Right lobe of liver (tissue), 6 donors: ENCODE measurements at regions not wholly inside any gene's neighbourhood (a gene's known extent, or its start where the extent isn't known, plus 50 kb on each side); places are given as distances from the start of the nearest gene placed in this dataset.

Experiments used
- ATAC-seq, 4 donors: fragments of 200-7000 bp; cut with Tn5 transposase; one replicate each; pipeline ENCODE4 v1.9.1; 2020; ENCODE audit warnings: mild to moderate bottlenecking in 4 of 4, moderate library complexity in 4 of 4
- DNase-seq, 3 donors: peaks; one replicate each; pipeline ENCODE4 v3.0.0-alpha.2; 2020
- H3K27ac ChIP-seq, 3 donors: fragments of 200-600 bp; one replicate each; pipeline ENCODE4 v1.8.0; 2022
- H3K27me3 ChIP-seq, 2 donors: fragments of 200-600 bp; one replicate each; pipeline ENCODE4 v1.8.0; 2022
- H3K36me3 ChIP-seq, 4 donors: fragments of 200-600 bp; sonication (generic) in 1 of 4; one replicate each; pipeline versions ENCODE4 v1.5.1 to v1.8.0; 2017 to 2022; ENCODE audit warnings: control low read depth in 1 of 4
- H3K4me1 ChIP-seq, 4 donors: fragments of 200-600 bp; sonication (generic) in 1 of 4; one replicate each; pipeline versions ENCODE4 v1.5.1 to v1.8.0; 2017 to 2022; ENCODE audit warnings: control low read depth in 1 of 4
- H3K4me3 ChIP-seq, 3 donors: fragments of 200-600 bp; one replicate each; pipeline ENCODE4 v1.8.0; 2022
- H3K9me3 ChIP-seq, 4 donors: fragments of 200-600 bp; sonication (generic) in 1 of 4; one replicate each; pipeline versions ENCODE4 v1.5.1 to v1.8.0; 2017 to 2022; ENCODE audit warnings: control low read depth in 1 of 4
- CTCF ChIP-seq, 4 donors: fragments of 200-600 bp in 3 of 4; fragments of 450-650 bp in 1 of 4; IDR thresholded peaks; one replicate each; pipeline versions ENCODE4 v1.5.1 to v1.8.0; 2016 to 2022; ENCODE audit warnings: antibody characterized with exemption in 4 of 4, mild to moderate bottlenecking in 2 of 4
- POLR2A ChIP-seq: fragments of 450-650 bp; IDR thresholded peaks from one replicate; pipeline ENCODE4 v1.6.1; 2017; ENCODE audit warnings: antibody characterized with exemption, mild to moderate bottlenecking
- WGBS: methylation state at CpG from one replicate; pipeline ENCODE4 v1.1.6; 2018; ENCODE audit warnings: low coverage, low lambda C conversion rate; ENCODE audit not compliant: insufficient coverage; ENCODE audit errors: missing lambda C conversion rate; 5-methylcytosine and 5-hydroxymethylcytosine counted together
- intact Hi-C, 2 donors: fragments of 100-400 bp; cut with DNase I; formaldehyde crosslinking; loops; one replicate each; pipeline versions ENCODE4 v1.11.2 to v1.14.1; 2022
- donor health status: DM: no; HTN: yes; CAD: no.
- donor health status: DM: no; HTN: no; CAD: no.
- donor health status: DM: no; HTN: no; CAD: no.
- donor health status: DM: no; HTN: yes; CAD: no.
- donor health status: DM: no; HTN: yes; CAD: no.

GRCh38 chr6:144753023-144753705, 468.0 kb downstream of the UTRN start:
- WGBS, result 95% methylated on average over 2 of the region's 2 CpGs
- no peaks in the 10 kb centered on the region for H3K4me1 ChIP-seq
- no peak overlapping the region for H3K4me3 ChIP-seq
- H3K9me3 ChIP-seq, result no peaks in the 10 kb centered on the region
- intact Hi-C loops, result no loop called here
- no peak for TF ChIP-seq CTCF (IDR thresholded peaks at IDR 0.05)
- TF ChIP-seq POLR2A, result no peak
- H3K27me3 ChIP-seq, result no peaks in the 10 kb centered on the region
- peaks cover 0 to 22% (median 3%) of the 10 kb centered on the region in 4 donors for H3K36me3 ChIP-seq
- DNase-seq (no peak), ATAC-seq (peak in 1 of 4 donors; percentile 51)
- H3K27ac ChIP-seq, result no peak overlapping the region

DNA sequence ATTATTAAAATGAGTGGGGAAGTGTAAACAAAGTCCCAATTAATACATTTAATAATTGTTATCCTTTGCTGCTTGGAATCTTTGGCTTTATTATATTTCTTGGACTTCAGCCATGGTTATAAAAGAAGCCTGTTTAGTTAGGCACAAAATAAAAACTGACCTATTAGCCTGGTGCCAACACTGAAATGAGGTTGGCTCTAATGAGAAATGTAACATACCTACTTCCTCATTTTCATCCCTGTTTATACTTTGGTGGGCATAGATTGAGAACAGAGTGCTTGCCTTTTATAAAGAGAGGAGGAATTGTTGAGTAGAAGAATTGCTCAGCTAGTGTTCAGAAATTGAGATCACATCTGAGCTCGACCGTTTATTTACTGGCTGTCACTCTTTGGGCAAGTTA, 471.3 kb downstream of the UTRN start:
- intact Hi-C loops, result no loop called here
- Histone ChIP-seq H3K4me1 (no peaks in the 10 kb centered on the region), H3K4me3 (no peak overlapping the region), H3K9me3 (no peaks in the 10 kb centered on the region), H3K36me3 (peaks cover 0 to 16% (median 2%) of the 10 kb centered on the region in 4 donors), H3K27me3 (no peaks in the 10 kb centered on the region), H3K27ac (no peak overlapping the region)
- DNase-seq (no peak), ATAC-seq (no peak)
- 51% methylated on average over 2 of the region's 2 CpGs for WGBS
- TF ChIP-seq CTCF (IDR thresholded peaks at IDR 0.05) (no peak), POLR2A (no peak)

- ATAC-seq (no peak), DNase-seq (no peak)
- H3K4me3 ChIP-seq, result no peak overlapping the region
- H3K27me3 ChIP-seq, result no peaks in the 10 kb centered on the region
- intact Hi-C loops, result no loop called here
- WGBS, result 76% methylated on average over 3 of the region's 3 CpGs
- H3K4me1 ChIP-seq, result no peaks in the 10 kb centered on the region
- no peak overlapping the region for H3K27ac ChIP-seq
- peaks cover 0 to 9% (median 0%) of the 10 kb centered on the region in 4 donors for H3K36me3 ChIP-seq
- TF ChIP-seq POLR2A (no peak), CTCF (IDR thresholded peaks at IDR 0.05) (no peak)
- H3K9me3 ChIP-seq, result no peaks in the 10 kb centered on the region
Measured at GRCh38 chr6:144757299-144757698, 472.2 kb downstream of the UTRN start.

DNA sequence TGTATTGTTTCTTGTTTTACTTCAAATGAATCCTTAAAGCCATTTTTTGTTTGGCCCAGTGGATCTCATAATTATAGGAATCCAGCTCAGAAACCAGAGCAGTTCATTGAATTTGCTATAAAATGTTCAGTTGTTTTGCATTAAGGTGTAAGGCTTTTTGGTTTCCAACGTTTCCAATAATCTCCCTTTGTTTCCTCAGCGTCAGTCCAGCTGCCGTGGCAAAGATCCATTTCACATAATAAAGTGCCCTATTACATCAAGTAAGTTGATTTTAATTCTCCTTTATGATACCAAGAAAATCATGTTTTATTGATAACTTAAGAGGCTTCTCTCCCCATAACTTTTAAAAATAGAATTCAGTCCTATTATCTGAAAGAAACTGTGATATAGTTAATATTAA, 472.6 kb downstream of the UTRN start:
- H3K4me3 ChIP-seq, result no peak overlapping the region
- H3K9me3 ChIP-seq, result no peaks in the 10 kb centered on the region
- ATAC-seq (no peak), DNase-seq (no peak)
- H3K4me1 ChIP-seq, result no peaks in the 10 kb centered on the region
- 98% methylated on average over 3 of the region's 3 CpGs for WGBS
- H3K27me3 ChIP-seq, result no peaks in the 10 kb centered on the region
- intact Hi-C loops, result no loop called here
- TF ChIP-seq CTCF (IDR thresholded peaks at IDR 0.05) (no peak), POLR2A (no peak)
- H3K27ac ChIP-seq, result no peak overlapping the region
- peaks cover 0 to 5% (median 0%) of the 10 kb centered on the region in 4 donors for H3K36me3 ChIP-seq

- Histone ChIP-seq H3K36me3 (peaks cover 0 to 3% (median 0%) of the 10 kb centered on the region in 4 donors), H3K27me3 (no peaks in the 10 kb centered on the region), H3K4me1 (no peaks in the 10 kb centered on the region), H3K4me3 (no peak overlapping the region), H3K9me3 (no peaks in the 10 kb centered on the region), H3K27ac (no peak overlapping the region)
- intact Hi-C loops, result no loop called here
- TF ChIP-seq CTCF (IDR thresholded peaks at IDR 0.05) (no peak), POLR2A (no peak)
- whole genome bisulfite sequencing, result 86% methylated on average over 3 of the region's 3 CpGs
- DNase-seq (no peak), ATAC-seq (no peak)
Measured at GRCh38 chr6:144758602-144759001, 473.5 kb downstream of the UTRN start.
